ENCODE measurements at regions not wholly inside any gene's neighbourhood (a gene's known extent, or its start where the extent isn't known, plus 50 kb on each side); places are given as distances from the start of the nearest gene placed in this dataset.

- DNase-seq (ENCODE audit: low spot score): no peak
- Mint-ChIP-seq H3K4me3 (ENCODE audit: unreplicated experiment) (no peak overlapping the region), H3K27ac (ENCODE audit: unreplicated experiment) (no peak overlapping the region), H3K9me3 (ENCODE audit: low read depth) (no peaks in the 10 kb centered on the region), H3K4me1 (ENCODE audit: low read depth) (no peaks in the 10 kb centered on the region), H3K36me3 (ENCODE audit: low read depth) (no peaks in the 10 kb centered on the region), H3K27me3 (ENCODE audit: low read depth) (no peaks in the 10 kb centered on the region)
- TF ChIP-seq CTCF (IDR thresholded peaks at IDR 0.05): no peak
These were observed 324.7 kb upstream of the NPVF start for GRCh38 chr7:25552998-25553397.

GRCh38 chr7:25553580-25554291, 325.4 kb upstream of the NPVF start:
- no peaks in the 10 kb centered on the region for H3K27me3 Mint-ChIP-seq (ENCODE audit: low read depth)
- TF ChIP-seq CTCF (IDR thresholded peaks at IDR 0.05): no peak
- no peak overlapping the region for H3K4me3 Mint-ChIP-seq (ENCODE audit: unreplicated experiment)
- no peak overlapping the region for H3K27ac Mint-ChIP-seq (ENCODE audit: unreplicated experiment)
- H3K9me3 Mint-ChIP-seq (ENCODE audit: low read depth): peaks cover 5% of the 10 kb centered on the region
- no peak for DNase-seq (ENCODE audit: low spot score)
- H3K4me1 Mint-ChIP-seq (ENCODE audit: low read depth): no peaks in the 10 kb centered on the region
- H3K36me3 Mint-ChIP-seq (ENCODE audit: low read depth): no peaks in the 10 kb centered on the region

GRCh38 chr7:25557379-25557917, 329.2 kb upstream of the NPVF start:
- Mint-ChIP-seq H3K4me3 (ENCODE audit: unreplicated experiment) (no peak overlapping the region), H3K9me3 (ENCODE audit: low read depth) (peaks cover 7% of the 10 kb centered on the region), H3K27me3 (ENCODE audit: low read depth) (no peaks in the 10 kb centered on the region), H3K36me3 (ENCODE audit: low read depth) (no peaks in the 10 kb centered on the region), H3K4me1 (ENCODE audit: low read depth) (peaks cover 2% of the 10 kb centered on the region), H3K27ac (ENCODE audit: unreplicated experiment) (no peak overlapping the region)
- no peak for DNase-seq (ENCODE audit: low spot score)
- TF ChIP-seq CTCF (IDR thresholded peaks at IDR 0.05): no peak

GRCh38 chr7:25557930-25558329, 329.6 kb upstream of the NPVF start:
- no peak for TF ChIP-seq CTCF (IDR thresholded peaks at IDR 0.05)
- Mint-ChIP-seq H3K27ac (ENCODE audit: unreplicated experiment) (no peak overlapping the region), H3K9me3 (ENCODE audit: low read depth) (peaks cover 7% of the 10 kb centered on the region), H3K27me3 (ENCODE audit: low read depth) (no peaks in the 10 kb centered on the region), H3K4me1 (ENCODE audit: low read depth) (peaks cover 2% of the 10 kb centered on the region), H3K36me3 (ENCODE audit: low read depth) (no peaks in the 10 kb centered on the region), H3K4me3 (ENCODE audit: unreplicated experiment) (no peak overlapping the region)
- no peak for DNase-seq (ENCODE audit: low spot score)

GRCh38 chr7:25558605-25559004, 330.3 kb upstream of the NPVF start:
- H3K36me3 Mint-ChIP-seq (ENCODE audit: low read depth): no peaks in the 10 kb centered on the region
- H3K9me3 Mint-ChIP-seq (ENCODE audit: low read depth): peaks cover 7% of the 10 kb centered on the region
- no peak overlapping the region for H3K4me3 Mint-ChIP-seq (ENCODE audit: unreplicated experiment)
- H3K4me1 Mint-ChIP-seq (ENCODE audit: low read depth): peaks cover 2% of the 10 kb centered on the region
- no peak for TF ChIP-seq CTCF (IDR thresholded peaks at IDR 0.05)
- DNase-seq (ENCODE audit: low spot score): no peak
- no peaks in the 10 kb centered on the region for H3K27me3 Mint-ChIP-seq (ENCODE audit: low read depth)
- H3K27ac Mint-ChIP-seq (ENCODE audit: unreplicated experiment): no peak overlapping the region

Measured in chondrocyte (in vitro differentiated cells).